Astrocyte of the spinal cord (primary cell): ENCODE measurements at regions not wholly inside any gene's neighbourhood (a gene's known extent, or its start where the extent isn't known, plus 50 kb on each side); places are given as distances from the start of the nearest gene placed in this dataset.

Experiments
- DNase-seq: peaks from one replicate; pipeline ENCODE4 v3.0.0; 2011; ENCODE audit warnings: low read depth, low spot score
- H3K4me3 ChIP-seq: 2 replicates; pipeline ENCODE4 v1.5.1; 2011; ENCODE audit warnings: low read depth, mild to moderate bottlenecking, low read length, moderate library complexity
- in situ Hi-C: cut with HindIII; loops from 2 replicates; pipeline ENCODE4 v1.10.0; 2017; ENCODE audit warnings: low sequenced_read_pairs
- TF ChIP-seq, protein P1 (sequence below): IDR thresholded peaks from 2 replicates; pipeline ENCODE4 v1.5.1; 2012; ENCODE audit warnings: low read depth, mild to moderate bottlenecking, low read length, inconsistent platforms

GRCh38 chr14:97976861-97977260, 1179.7 kb downstream of the VRK1 start:
- H3K4me3 ChIP-seq: no peak overlapping the region
- in situ Hi-C loops: no loop called here
- TF ChIP-seq, protein P1, sequence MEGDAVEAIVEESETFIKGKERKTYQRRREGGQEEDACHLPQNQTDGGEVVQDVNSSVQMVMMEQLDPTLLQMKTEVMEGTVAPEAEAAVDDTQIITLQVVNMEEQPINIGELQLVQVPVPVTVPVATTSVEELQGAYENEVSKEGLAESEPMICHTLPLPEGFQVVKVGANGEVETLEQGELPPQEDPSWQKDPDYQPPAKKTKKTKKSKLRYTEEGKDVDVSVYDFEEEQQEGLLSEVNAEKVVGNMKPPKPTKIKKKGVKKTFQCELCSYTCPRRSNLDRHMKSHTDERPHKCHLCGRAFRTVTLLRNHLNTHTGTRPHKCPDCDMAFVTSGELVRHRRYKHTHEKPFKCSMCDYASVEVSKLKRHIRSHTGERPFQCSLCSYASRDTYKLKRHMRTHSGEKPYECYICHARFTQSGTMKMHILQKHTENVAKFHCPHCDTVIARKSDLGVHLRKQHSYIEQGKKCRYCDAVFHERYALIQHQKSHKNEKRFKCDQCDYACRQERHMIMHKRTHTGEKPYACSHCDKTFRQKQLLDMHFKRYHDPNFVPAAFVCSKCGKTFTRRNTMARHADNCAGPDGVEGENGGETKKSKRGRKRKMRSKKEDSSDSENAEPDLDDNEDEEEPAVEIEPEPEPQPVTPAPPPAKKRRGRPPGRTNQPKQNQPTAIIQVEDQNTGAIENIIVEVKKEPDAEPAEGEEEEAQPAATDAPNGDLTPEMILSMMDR: no peak
- DNase-seq: no peak

DNA sequence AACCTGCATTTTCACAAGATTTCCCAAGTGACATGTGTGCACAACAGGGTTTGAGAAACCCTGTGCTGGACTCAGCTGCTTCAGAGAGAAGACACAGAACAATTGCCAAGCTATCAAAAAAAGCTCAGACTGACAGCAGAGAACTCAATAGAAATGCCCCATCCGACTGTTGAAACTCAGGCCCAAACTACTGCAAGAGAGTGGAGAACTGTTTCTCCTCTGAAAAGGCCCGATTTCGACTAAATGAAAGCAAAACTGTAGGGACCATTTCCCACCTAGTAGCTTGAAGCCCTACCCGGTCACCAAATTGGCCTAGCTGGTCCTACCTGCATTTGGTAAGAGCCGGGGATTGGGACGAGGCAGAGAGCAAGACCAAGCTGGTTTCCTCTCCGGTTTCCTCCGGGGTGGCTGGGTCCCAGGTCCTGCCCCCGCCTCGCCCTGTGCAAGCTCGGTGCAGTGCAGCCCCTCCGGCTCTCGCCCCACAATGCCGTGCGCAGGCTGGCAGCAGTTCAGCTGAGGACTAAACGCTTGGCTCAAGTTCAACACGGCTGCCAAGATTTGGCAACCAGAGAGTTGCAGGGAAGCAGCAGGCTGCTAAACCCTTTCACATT, 1180.6 kb downstream of the VRK1 start:
- TF ChIP-seq, protein P1: no peak
- peak overlapping the region; percentile 12 for H3K4me3 ChIP-seq
- peak; percentile 29 for DNase-seq
- in situ Hi-C loops: no loop called here

GRCh38 chr14:97978341-97978740, 1181.2 kb downstream of the VRK1 start:
- TF ChIP-seq, protein P1: peak; percentile 41
- H3K4me3 ChIP-seq: no peak overlapping the region
- in situ Hi-C loops: no loop called here
- DNase-seq: peak; percentile 67

DNA sequence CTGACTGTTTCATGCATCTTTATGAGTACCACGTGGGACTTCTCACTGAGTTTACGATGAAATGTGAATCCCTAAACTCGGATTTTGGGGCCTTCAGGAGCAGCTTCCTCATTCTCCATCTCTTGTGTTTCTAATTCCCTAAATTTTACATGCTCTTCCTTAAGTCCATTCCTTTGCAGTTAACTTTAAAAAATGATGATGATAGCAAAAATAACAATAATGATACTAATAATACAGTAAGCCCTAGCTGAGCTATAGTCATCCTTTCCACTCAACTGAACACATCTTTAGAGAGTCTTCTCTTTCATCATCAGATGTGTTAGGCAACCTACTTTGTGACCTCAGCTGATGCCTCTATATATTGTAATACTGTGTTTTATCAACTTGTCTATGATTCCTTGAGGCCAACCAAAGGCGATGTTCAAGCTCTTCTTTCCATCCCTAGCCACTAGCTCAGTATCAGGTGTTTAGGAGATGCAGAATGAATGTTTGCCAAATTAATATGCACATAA, 1196.4 kb downstream of the VRK1 start:
- DNase-seq: no peak
- in situ Hi-C loops: no loop called here
- TF ChIP-seq, protein P1: no peak
- no peak overlapping the region for H3K4me3 ChIP-seq

GRCh38 chr14:97994020-97994531, 1196.9 kb downstream of the VRK1 start:
- TF ChIP-seq, protein P1: no peak
- DNase-seq: no peak
- H3K4me3 ChIP-seq: no peak overlapping the region
- in situ Hi-C loops: no loop called here

- DNase-seq: no peak
- H3K4me3 ChIP-seq: no peak overlapping the region
These were observed 1197.9 kb downstream of the VRK1 start for GRCh38 chr14:97995038-97995437.

More at GRCh38 chr14:97995038-97995437, 1197.9 kb downstream of the VRK1 start:
- TF ChIP-seq, protein P1: no peak
- in situ Hi-C loops: no loop called here
